ES-I3 (cell line): ENCODE measurements at regions not wholly inside any gene's neighbourhood (a gene's known extent, or its start where the extent isn't known, plus 50 kb on each side); places are given as distances from the start of the nearest gene placed in this dataset.

Experiments used
- H3K36me3 ChIP-seq: 2 replicates; pipeline ENCODE4 v1.6.1; 2013; ENCODE audit warnings: mild to moderate bottlenecking, low read length, control low read depth, moderate library complexity; ENCODE audit not compliant: insufficient read depth
- H3K4me1 ChIP-seq: 2 replicates; pipeline ENCODE4 v1.6.1; 2013; ENCODE audit warnings: mild to moderate bottlenecking, control low read depth, low read length; ENCODE audit not compliant: insufficient read depth
- H3K9ac ChIP-seq: 2 replicates; pipeline ENCODE4 v1.6.1; 2013; ENCODE audit warnings: low read depth, mild to moderate bottlenecking, low read length, moderate library complexity
- H3K9me3 ChIP-seq: 2 replicates; pipeline ENCODE4 v1.6.1; 2013; ENCODE audit warnings: mild to moderate bottlenecking, low read length, moderate library complexity; ENCODE audit not compliant: control insufficient read depth, insufficient read depth

DNA sequence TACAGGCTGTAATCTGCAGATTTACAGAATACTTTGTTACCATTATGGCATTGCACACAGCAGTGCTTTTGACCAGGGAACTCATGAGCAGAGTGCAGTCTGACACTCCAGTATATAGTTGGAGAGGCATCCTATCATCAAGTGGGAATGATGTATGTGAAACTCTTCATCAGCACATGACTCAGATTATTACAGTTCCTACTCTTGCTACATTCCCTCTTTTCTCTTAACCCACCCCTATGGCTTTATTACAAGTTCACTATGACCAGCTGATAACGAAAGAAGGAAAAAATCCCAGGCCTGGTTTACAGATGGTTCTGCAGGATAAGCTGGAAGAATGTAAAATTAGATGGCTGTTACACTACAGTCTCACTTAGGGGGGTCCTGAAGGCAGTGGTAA, 385.9 kb downstream of the RASEF start:
- no peaks in the 10 kb centered on the region for H3K9me3 ChIP-seq
- no peaks in the 10 kb centered on the region for H3K4me1 ChIP-seq
- H3K9ac ChIP-seq: no peak overlapping the region

DNA sequence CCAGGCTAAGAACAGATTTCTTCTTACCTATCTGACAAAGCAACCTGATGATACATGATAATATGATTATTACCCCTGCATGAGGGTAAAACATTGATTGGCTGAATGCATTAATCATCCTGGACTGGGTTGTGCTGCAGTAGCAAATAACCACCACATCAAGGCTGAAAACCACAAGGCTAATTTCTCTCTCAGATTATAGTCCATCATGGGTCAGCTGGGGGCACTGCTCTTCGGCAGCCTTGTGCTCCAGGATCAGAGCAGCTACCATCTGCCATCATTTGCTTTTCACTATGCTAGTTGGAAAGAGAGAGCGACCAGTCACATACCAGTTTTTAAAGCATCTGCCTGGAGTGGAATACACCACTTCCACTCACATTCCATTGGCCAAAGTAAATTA, 383.5 kb downstream of the RASEF start:
- H3K9ac ChIP-seq: no peak overlapping the region
- no peaks in the 10 kb centered on the region for H3K9me3 ChIP-seq
- no peaks in the 10 kb centered on the region for H3K36me3 ChIP-seq
- no peaks in the 10 kb centered on the region for H3K4me1 ChIP-seq

More for the DNA sequence above, 385.9 kb downstream of the RASEF start:
- H3K36me3 ChIP-seq: no peaks in the 10 kb centered on the region

DNA sequence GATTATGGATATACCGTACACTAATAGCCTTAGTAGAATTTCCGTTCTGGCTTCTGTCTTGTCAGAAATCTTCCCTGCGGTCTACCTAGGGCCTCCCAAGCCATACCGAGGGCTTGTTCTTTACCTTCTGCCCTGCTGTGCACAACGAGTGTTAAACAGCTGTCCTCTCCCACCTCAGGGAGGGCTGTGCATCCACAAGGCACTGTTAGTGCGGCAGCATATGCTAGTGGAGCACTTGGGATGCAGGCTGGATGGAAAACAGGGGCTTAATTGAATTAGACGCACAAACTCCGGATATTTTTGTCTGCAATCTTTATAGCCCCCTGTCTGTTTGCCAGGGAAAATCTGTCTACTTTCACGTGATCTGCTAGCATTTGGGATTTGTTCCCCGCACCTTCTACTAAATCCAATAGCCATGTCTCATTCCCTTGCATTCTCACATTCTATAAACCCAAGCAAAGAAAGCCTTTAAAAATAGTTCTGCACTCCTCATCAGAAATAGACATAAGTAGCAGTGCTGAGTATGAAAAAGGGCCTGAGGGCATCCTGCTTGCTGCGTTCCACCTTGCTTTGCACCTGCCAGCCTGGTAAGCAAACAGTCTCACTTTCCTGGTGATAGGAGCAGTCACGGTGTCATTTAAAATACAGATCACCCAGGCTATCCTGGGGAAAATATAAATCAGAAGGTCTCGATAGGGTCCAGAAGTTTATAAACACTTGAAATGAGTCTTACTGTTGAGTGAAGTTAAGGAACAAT, 382.6 kb downstream of the RASEF start:
- H3K9me3 ChIP-seq: no peaks in the 10 kb centered on the region
- H3K9ac ChIP-seq: no peak overlapping the region
- no peaks in the 10 kb centered on the region for H3K4me1 ChIP-seq
- no peaks in the 10 kb centered on the region for H3K36me3 ChIP-seq

DNA sequence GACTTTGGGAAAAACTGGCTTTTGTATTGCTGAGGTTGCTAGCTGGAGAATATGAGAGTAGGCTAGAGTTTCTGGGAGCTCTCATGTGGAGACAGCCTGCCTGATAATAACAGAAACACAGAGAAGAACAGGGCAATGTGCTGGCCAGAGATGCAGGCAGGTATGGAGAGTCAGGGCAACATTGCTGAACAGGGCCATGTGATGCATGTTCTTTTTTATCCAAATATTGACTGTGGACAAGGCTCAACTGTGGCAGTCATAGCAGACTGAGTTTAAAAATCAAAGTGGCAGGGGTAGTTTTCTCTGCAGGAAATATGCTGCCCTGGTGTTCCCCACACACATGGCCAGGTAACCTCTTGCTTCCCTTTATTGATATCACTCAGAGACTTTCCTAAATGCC, 381.1 kb downstream of the RASEF start:
- Histone ChIP-seq H3K9me3 (no peaks in the 10 kb centered on the region), H3K36me3 (no peaks in the 10 kb centered on the region), H3K9ac (no peak overlapping the region), H3K4me1 (no peaks in the 10 kb centered on the region)

DNA sequence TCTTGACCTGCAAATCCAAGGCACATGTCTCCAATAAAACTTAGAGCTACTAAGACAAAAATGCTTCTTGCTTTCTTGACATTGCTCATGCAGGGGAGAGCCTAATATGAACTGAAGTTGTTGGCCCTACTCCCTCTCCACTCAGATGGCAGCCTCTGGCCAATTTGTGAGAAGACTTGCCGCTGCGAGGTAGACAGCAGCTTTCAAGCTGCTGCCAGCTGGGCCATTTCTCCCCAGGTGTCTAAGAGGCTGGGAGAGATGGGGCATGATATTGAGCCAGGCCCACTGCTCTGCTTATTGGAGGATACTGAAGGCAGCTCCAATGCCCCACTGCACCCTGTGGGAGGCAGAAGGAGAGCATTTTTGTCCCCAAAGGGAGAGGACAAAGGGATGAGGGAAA, 380.5 kb downstream of the RASEF start:
- H3K36me3 ChIP-seq: no peaks in the 10 kb centered on the region
- H3K9me3 ChIP-seq: no peaks in the 10 kb centered on the region
- H3K4me1 ChIP-seq: no peaks in the 10 kb centered on the region
- H3K9ac ChIP-seq: no peak overlapping the region

DNA sequence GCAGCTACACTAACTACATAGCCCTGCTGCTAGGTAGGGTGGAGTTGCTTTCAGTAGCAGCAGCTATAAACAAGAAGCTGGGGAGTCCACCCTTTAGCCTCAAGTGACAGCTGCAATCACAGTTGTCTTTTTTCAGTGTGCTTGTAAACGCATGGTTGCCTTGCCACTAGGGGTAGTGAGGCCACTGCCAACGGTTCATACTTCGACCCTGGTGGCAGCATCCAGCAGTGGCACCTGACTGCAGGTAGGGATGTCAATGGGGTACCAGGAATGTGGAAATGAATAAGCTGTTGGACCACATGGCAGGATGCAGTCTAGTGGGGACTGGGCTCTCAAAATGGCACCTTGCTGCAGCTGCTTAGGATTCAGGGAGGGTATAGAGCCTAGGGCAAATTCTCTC, 367.2 kb downstream of the RASEF start:
- no peaks in the 10 kb centered on the region for H3K36me3 ChIP-seq
- H3K9ac ChIP-seq: no peak overlapping the region
- no peaks in the 10 kb centered on the region for H3K4me1 ChIP-seq
- H3K9me3 ChIP-seq: no peaks in the 10 kb centered on the region

DNA sequence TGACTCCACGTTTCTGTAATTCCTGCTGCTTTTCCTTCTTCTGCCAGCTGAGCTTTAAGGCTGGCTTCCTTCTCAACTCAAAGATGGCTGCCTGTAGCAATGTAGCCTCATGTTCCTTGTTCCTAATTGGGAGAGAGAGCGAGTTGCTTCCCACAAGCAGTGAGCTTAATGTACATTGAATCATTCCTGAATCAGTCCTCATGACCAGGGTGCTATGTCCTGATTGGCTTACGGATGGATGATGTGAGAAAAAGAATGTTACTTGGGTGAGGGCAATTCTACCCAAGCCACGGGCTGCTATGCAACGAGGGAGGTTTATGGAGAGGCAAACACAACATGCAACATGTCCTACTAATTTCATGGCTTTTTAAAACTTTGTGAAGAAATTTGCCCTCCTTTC, 356.2 kb downstream of the RASEF start:
- no peak overlapping the region for H3K9ac ChIP-seq

DNA sequence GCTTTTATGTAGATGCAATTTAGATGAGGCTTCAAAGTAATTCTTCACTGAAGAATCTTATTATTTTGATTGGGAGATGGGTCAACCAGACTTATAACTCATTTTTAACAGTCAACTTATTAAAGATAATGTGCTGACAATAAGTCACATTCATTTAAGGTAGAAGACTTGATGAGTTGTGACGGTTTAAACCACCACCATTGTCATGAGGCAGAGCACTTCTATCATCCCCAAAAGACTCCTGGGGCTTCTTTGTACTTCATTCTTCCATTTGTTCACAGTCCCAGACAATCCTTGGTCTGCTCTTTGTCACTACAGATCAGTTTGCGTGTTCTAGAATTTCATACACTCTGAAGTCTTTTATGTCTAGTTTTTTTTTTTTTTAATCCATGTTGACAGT, 346.1 kb downstream of the RASEF start:
- Histone ChIP-seq H3K4me1 (no peaks in the 10 kb centered on the region), H3K9ac (no peak overlapping the region), H3K36me3 (peaks cover 12% of the 10 kb centered on the region; the same call in 1 of the 2 replicates), H3K9me3 (peaks cover 9% of the 10 kb centered on the region; the same call in 1 of the 2 replicates)

More for the DNA sequence above, 356.2 kb downstream of the RASEF start:
- no peaks in the 10 kb centered on the region for H3K9me3 ChIP-seq
- H3K4me1 ChIP-seq: peaks cover 18% of the 10 kb centered on the region
- 0 out of 2 replicates have a peak, but pooled peaks cover 2% of the 10 kb centered on the region for H3K36me3 ChIP-seq

DNA sequence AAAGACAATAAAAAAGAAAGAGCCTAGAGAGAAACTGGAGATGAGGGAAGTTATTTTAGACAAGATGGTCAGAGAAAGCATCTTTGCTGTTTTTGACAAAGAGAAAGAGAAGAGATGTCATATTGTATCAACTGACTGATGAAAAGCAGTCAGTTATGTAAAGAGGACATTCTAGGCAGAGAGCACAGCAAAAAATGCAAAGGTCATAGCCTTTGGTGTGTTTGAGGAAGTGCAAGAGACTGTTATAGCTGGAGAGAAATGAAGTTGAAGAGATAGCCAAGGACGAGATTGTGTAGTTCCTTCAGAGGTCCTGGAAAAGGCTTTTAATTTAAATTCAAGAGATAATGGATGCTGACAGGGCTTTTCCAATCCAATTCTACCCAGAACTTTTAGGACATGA, 342.4 kb downstream of the RASEF start:
- no peak overlapping the region for H3K9ac ChIP-seq
- no peaks in the 10 kb centered on the region for H3K4me1 ChIP-seq
- H3K9me3 ChIP-seq: peaks cover 5% of the 10 kb centered on the region; the same call in 1 of the 2 replicates
- peaks cover 10% of the 10 kb centered on the region; the same call in 1 of the 2 replicates for H3K36me3 ChIP-seq

DNA sequence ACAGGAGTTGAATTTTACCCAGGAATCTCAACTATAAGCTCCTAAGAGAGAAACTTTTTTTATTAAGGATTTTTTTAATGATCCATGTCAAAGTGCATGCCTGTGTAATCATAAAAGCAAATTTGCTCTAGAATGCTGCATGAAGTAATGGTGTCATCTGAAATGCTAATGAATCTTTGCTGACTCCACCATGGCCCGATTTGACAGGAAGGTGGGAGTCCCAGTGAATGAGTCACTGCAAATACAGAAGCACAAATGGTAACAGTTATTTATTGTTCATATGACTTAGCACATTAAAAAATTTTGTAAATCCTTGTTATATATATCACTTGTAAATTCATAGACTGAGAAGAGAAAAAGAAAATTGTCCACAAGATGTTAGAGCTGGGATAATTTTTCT, 341.3 kb downstream of the RASEF start:
- H3K9ac ChIP-seq: no peak overlapping the region

DNA sequence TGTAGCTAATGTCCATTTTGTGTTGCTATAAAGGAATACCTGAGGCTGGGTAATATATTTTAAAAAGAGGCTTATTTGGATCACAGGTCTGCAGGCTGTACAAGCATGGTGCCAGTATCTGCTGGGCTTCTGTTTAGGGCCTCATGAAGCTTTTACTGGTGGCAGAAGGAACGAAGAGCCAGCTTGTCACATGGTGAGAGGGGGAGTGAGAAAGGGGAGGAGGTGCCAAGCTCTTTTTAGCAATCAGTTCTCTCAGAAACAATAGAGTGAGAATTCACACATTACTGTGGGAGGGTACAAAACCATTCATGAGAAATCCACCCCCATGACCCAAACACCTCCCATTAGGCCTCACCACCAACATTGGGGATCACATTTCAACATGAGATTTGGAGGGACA, 340.9 kb downstream of the RASEF start:
- Histone ChIP-seq H3K4me1 (no peaks in the 10 kb centered on the region), H3K9ac (no peak overlapping the region), H3K36me3 (peaks cover 10% of the 10 kb centered on the region; the same call in 1 of the 2 replicates), H3K9me3 (peaks cover 5% of the 10 kb centered on the region; the same call in 1 of the 2 replicates)

More for the DNA sequence above, 341.3 kb downstream of the RASEF start:
- H3K4me1 ChIP-seq: no peaks in the 10 kb centered on the region
- peaks cover 10% of the 10 kb centered on the region; the same call in 1 of the 2 replicates for H3K36me3 ChIP-seq
- peaks cover 5% of the 10 kb centered on the region; the same call in 1 of the 2 replicates for H3K9me3 ChIP-seq

DNA sequence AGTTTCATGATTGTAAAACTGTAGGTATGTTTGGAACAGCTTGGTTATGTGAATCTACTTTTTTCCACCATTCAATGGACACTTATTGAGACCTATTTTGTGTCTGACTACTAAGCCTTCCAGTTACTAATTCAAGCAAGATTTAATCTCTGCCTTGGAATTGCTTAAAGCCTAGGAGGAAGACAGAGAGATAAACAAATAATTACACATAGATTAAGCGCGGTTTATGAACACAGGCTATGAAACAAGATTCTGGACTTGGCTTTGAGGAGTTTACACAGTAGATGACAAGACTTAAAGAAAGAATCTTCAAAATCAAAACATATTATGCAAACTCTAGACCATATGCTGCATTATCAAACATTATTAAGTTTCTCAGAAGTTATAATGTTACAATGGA, 340.4 kb downstream of the RASEF start:
- Histone ChIP-seq H3K9me3 (peaks cover 5% of the 10 kb centered on the region; the same call in 1 of the 2 replicates), H3K4me1 (no peaks in the 10 kb centered on the region), H3K36me3 (peaks cover 10% of the 10 kb centered on the region; the same call in 1 of the 2 replicates), H3K9ac (no peak overlapping the region)

DNA sequence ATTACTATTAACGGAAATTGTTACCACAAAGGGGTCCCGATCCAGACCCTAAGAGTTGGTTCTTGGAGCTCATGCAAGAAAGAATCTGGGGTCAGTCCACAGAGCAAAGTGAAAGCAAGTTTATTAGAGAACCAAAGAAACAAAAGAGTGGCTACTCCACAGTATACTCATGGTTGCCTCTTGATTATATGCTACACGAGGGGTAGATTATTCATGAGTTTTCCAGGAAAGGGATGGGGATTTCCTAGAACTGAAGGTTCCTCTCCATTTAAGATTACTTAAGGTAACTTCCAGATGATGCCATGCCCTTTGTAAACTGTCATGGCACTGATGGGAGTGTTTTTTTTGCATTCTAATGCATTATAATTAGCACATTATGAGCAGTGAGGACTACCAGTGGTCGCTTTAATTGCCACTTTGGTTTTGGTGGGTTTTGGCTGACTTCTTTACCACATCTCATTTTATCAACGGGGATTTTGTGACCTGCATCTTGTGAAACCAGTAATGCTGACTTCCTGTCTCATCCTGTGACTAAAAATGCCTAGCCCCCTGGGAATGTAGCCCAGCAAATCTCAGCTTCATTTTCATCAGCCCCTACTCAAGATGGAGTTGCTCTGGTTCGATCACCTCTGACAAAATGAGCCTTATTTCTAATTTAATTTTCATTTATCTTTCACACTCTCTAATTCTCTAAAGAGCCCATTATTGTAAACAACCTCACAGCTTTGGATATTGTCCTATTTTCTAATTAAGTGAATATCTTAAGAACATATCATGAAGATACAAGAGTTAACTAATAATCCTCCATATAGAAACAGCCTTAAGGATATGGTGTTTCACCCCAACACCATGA, 336.3 kb downstream of the RASEF start:
- Histone ChIP-seq H3K36me3 (peaks cover 4% of the 10 kb centered on the region; the same call in 1 of the 2 replicates), H3K9me3 (no peaks in the 10 kb centered on the region), H3K4me1 (peaks cover 13% of the 10 kb centered on the region), H3K9ac (no peak overlapping the region)

DNA sequence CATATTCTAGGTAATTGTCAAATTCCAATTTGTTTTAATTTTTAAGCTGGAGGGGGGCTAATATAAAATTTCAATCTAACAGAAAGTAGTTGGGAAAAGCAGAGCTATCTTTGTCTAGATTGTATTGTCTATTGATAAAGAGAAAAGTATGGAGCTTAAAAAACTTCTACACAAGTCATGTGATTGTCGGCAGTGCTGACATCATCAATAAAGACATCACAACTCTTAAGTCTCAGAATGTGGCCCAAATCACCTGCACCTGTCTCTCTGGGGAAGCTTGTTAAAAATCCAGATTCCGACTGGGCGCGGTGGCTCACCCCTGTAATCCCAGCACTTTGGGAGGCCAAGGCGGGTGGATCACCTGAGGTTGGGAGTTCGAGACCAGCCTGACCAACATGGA, 333.8 kb downstream of the RASEF start:
- H3K9me3 ChIP-seq: no peaks in the 10 kb centered on the region
- H3K9ac ChIP-seq: no peak overlapping the region
- peaks cover 24% of the 10 kb centered on the region for H3K4me1 ChIP-seq
- H3K36me3 ChIP-seq: no peaks in the 10 kb centered on the region
